ENCODE measurements at regions not wholly inside any gene's neighbourhood (a gene's known extent, or its start where the extent isn't known, plus 50 kb on each side); places are given as distances from the start of the nearest gene placed in this dataset.

DNA sequence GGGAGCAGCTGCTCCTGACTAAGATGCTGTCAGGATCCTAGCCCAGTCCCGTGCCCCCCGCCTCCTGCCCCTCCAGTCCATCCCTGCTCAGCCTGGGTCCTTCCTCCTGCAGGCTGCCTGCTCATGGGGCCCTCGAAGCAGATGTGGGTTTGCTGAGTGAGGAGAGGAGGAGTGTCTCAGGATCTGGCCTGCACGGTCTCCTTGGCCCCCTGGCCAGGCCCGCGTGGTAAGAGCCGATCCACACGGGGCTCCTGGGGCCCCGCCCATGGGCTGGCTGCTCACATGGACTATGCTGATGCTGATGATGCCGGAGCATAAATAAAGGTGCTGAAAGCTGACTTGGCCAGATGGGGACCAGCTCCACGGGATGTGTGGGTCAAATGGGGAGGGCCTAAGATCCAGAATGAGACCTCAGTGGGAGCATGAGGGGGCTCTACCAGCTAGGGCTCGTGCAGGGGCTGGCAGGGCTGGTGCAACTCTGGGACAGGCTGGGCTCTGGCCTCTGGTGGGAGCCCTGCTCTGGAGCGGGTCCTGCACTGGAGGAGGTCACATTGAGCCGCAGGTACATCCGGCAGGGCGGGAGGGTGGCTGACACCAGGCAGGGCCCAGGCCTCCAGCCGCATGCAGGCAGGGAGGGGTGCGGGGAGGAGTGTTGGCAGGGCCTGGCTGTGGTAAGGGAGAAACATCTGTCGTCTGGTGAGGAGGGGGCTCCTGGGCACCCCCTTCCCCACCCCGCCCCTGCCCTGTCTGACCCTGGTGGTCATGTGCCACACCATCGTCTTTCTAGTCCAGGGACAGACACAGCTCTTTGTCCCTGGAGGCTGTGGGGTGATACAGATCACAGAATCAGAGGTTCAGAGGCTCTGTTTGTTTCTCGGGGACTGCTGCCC lies 275.3 kb upstream of the HDAC4 start:
- H3K4me3 ChIP-seq (ENCODE audit: low read depth, low read length), result no peak overlapping the region
- TF ChIP-seq, protein P1, sequence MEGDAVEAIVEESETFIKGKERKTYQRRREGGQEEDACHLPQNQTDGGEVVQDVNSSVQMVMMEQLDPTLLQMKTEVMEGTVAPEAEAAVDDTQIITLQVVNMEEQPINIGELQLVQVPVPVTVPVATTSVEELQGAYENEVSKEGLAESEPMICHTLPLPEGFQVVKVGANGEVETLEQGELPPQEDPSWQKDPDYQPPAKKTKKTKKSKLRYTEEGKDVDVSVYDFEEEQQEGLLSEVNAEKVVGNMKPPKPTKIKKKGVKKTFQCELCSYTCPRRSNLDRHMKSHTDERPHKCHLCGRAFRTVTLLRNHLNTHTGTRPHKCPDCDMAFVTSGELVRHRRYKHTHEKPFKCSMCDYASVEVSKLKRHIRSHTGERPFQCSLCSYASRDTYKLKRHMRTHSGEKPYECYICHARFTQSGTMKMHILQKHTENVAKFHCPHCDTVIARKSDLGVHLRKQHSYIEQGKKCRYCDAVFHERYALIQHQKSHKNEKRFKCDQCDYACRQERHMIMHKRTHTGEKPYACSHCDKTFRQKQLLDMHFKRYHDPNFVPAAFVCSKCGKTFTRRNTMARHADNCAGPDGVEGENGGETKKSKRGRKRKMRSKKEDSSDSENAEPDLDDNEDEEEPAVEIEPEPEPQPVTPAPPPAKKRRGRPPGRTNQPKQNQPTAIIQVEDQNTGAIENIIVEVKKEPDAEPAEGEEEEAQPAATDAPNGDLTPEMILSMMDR (IDR thresholded peaks at IDR 0.05; ENCODE audit: low read depth, low read length), result no peak

DNA sequence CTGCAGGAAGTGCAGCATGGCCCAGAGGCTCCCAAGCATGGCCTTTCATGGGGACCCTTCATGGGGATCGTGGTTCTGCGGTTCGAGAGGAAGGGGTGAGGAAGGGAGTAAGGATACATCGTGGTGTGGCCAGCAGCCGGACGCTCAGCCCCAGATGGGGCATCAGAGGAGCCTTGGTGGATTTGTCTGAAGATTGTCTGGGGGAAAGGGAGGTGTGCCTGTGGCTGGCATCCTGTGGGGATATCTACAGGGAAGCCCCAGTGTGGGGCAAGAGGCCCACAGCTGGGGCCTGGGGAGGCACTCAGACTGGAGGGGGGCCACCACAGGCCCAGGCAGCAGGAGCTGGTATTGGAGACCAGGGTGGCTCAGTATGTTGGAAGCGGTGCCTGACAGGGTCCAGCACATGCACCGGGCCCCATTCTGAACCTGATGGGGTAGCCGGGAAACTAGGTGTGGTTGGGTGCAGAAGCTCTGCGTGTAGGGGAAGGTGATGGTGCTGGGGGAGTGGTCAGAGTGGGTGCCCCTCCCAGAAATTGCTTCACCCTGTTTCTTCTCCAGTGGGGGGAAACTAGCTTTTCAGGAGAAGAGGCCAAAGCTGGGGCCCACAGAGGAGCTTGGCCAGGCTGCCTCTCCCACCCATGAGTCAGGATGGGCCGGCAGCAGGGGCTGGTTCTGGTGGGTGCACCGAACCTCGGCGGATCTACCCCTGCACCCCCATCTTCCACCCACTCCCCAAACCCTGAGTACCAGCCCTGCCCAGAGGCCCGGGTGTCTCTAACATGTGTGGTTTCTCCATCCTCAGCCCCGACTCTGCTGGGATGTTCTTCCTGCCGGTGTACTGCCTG lies 274.4 kb upstream of the HDAC4 start:
- no peak overlapping the region for H3K4me3 ChIP-seq (ENCODE audit: low read depth, low read length)
- TF ChIP-seq, protein P1 (IDR thresholded peaks at IDR 0.05; ENCODE audit: low read depth, low read length), result no peak

DNA sequence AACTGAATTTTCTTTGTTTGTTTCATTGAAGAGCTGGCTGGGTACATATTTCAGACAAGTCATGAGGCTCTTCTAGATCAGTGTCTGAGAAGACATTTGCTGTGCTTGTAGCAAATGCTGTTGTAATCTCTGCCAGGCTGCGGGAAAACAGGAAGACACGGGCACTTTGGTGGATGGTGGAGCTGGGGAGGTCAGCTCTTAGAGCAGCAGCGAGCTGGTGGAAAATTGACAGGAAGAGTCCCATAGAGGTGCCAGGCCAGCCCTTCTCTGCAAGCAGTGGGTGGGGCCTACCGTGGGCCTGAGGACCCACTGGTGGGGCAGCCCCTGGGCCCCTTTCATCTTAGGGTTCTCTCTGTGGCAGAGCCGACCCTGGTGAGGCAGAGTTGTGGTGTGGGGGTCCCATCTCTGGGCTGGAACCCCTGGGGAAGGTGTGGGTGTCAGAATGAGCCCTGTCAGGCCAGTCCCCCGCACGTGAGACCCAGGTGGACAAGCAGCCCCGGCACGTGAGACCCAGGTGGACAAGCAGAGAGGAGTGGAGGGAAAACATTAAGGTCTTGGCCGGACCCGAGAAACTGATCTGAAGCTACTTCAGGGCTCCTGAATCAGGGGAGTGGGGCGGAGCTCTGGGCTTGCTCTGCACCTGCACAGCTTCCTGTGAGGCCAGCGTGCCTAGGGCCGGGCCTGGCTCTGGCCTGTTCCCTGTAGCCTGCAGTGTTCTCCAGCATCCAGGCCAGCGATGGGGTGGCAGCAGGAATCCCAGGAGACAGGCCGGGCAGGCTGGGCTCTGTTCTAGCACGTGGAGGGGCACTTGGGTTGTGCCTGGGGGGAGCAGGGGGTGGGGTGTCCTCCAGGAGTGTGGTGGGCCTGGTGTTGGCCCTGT lies 273.5 kb upstream of the HDAC4 start:
- TF ChIP-seq, protein P1 (IDR thresholded peaks at IDR 0.05; ENCODE audit: low read depth, low read length), result no peak
- H3K4me3 ChIP-seq (ENCODE audit: low read depth, low read length), result no peak overlapping the region

DNA sequence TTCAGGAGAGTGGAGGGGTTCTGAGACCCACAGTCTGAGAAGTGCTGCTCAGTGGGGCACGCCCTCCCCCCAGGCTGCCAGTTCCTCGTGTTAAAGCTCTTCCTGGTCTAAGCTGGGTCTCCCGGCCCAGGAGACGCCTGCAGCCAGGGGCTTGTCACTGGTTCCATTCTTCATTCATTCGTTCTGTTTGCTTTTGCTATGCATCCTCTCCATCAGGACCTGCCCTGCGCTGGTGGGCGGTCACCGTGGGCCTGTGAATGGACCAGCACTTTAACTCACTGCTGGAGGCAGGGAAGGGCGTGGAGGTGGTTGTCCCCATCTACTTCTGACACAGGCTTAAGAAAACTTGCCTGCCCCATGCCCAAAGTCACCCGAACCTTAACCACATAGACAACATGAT lies 272.8 kb upstream of the HDAC4 start:
- TF ChIP-seq, protein P1 (IDR thresholded peaks at IDR 0.05; ENCODE audit: low read depth, low read length), result no peak
- H3K4me3 ChIP-seq (ENCODE audit: low read depth, low read length), result no peak overlapping the region

DNA sequence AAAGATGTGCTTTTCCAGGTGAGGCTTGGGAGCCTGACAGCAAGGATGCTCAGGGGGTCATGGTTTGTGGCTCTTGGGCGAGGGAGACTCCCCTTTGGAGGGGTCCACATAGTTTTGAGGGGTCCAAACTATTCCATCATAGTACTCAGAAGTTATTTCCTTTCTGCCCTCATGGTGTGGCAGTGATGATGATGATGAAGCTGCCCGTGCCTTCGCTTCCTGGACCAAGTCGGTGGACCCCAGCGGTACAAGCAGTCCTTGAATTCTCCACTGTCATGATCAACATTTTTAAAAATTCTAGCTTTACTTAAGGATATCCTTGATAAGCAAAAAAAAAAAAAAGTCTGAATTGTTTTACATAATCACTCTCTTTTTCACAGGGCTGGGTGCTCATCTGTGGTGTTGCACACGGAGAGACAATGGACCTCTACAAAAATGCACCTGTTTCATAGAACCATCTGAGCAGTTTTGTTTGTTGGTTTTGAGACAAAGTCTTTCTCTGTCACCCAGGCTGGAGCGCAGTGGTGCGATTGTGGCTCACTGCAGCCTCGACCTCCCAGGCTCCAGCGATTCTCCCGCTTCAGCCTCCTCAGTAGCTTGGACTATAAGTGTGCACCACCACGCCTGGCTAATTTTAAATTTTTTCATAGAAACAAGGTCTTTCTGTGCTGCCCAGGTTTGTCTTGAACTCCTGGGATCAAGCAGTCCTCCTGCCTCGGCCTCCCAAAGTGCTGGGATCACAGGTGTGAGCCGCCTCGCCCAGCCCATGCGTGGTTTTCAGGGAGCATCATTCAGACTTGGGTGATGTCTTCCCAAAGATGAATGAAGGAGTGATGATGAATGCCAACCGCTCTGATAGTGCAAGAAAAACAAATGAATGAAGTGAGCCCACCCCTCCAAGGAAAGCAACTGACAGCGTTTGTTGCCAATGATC lies 271.4 kb upstream of the HDAC4 start:
- TF ChIP-seq, protein P1 (IDR thresholded peaks at IDR 0.05; ENCODE audit: low read depth, low read length), result no peak
- no peak overlapping the region for H3K4me3 ChIP-seq (ENCODE audit: low read depth, low read length)

DNA sequence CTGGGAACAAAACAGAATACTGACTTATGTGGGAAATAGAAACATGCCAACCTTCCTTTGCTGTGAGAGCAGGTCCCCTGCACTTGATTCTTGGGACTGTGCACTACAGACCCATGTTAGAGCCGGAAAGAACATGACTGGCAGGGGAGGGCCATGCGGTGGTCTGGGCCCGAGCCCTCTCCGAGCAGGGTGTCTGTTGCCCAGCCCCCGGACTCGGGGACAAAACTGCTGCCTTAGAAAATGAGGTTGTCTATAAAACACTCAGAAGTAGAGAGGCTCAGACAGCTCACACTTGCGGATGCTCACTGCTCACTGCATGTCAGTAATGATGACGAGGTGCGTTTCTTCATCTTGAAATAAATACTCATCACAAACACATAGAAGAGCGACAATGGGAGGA lies 270.7 kb upstream of the HDAC4 start:
- TF ChIP-seq, protein P1 (IDR thresholded peaks at IDR 0.05; ENCODE audit: low read depth, low read length), result no peak

More for the DNA sequence above, 270.7 kb upstream of the HDAC4 start:
- H3K4me3 ChIP-seq (ENCODE audit: low read depth, low read length), result no peak overlapping the region

Data from WI38 (cell line).